Tibial artery (tissue), 4 donors: ENCODE measurements at regions not wholly inside any gene's neighbourhood (a gene's known extent, or its start where the extent isn't known, plus 50 kb on each side); places are given as distances from the start of the nearest gene placed in this dataset.

ENCODE experiments used
- DNase-seq, 2 donors: peaks; one replicate each; pipeline ENCODE4 v3.0.0-alpha.2; 2019
- H3K27ac ChIP-seq, 2 donors: fragments of 200-600 bp; sonication (generic) in 1 of 2; 1 replicate in 1 of 2; 2 replicates in 1 of 2; pipeline ENCODE4 v1.5.1; 2018 to 2019; ENCODE audit warnings: mild to moderate bottlenecking in 1 of 2
- H3K27me3 ChIP-seq, 2 donors: fragments of 200-600 bp; sonication (generic) in 1 of 2; one replicate each; pipeline versions ENCODE4 v1.5.1 to v1.6.0; 2016 to 2019
- H3K36me3 ChIP-seq, 3 donors: fragments of 200-600 bp; sonication (generic) in 2 of 3; one replicate each; pipeline ENCODE4 v1.5.1; 2016 to 2019; ENCODE audit warnings: mild to moderate bottlenecking in 2 of 3
- H3K4me1 ChIP-seq, 4 donors: fragments of 200-600 bp; sonication (generic) in 2 of 4; 1 replicate in 3 of 4; 2 replicates in 1 of 4; pipeline ENCODE4 v1.5.1; 2016 to 2019
- H3K4me3 ChIP-seq, 2 donors: fragments of 200-600 bp; sonication (generic) in 1 of 2; 1 replicate in 1 of 2; 2 replicates in 1 of 2; pipeline ENCODE4 v1.5.1; 2018 to 2019; ENCODE audit warnings: mild to moderate bottlenecking in 2 of 2
- H3K9me3 ChIP-seq, 3 donors: fragments of 200-600 bp; sonication (generic) in 1 of 3; one replicate each; pipeline ENCODE4 v1.5.1; 2016 to 2019
- intact Hi-C: fragments of 100-400 bp; cut with DNase I; formaldehyde crosslinking; loops from one replicate; pipeline ENCODE4 v1.15.0; 2023; ENCODE audit warnings: low total_unique reads
- TF ChIP-seq, protein P1 (sequence below), 2 experiments: fragments of 200-600 bp in 1 of 2; fragments of 450-650 bp in 1 of 2; IDR thresholded peaks; one replicate each; pipeline ENCODE4 v1.5.1; 2017 to 2019; ENCODE audit warnings: antibody characterized with exemption in 2 of 2, mild to moderate bottlenecking in 1 of 2, moderate library complexity in 1 of 2

DNA sequence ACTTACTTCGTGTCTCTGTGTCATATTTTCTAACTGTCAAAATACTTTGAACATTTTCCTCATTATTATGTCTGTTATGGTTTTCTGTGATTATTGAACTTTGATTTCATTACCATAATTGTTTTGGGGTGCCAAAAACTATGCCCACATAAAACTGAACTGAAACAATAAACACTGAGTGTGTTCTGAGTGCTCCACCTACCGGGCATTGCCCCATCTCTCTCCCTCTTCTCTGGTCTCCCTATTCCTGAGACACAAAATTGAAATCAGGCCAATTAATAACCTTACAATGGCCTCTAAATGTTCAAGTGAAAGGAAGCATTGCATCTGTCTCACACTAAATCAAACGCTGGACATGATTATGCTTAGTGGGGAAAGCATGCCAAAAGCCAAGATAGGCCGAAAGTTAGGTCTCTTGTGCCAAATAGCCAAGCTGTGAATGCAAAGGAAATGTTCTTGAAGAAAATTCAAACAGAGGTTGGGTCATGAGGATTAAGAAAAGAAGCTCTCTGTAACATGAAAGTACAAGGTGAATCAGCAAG lies 972.3 kb downstream of the PCDH7 start:
- no peak overlapping the region for H3K4me3 ChIP-seq
- TF ChIP-seq, protein P1, sequence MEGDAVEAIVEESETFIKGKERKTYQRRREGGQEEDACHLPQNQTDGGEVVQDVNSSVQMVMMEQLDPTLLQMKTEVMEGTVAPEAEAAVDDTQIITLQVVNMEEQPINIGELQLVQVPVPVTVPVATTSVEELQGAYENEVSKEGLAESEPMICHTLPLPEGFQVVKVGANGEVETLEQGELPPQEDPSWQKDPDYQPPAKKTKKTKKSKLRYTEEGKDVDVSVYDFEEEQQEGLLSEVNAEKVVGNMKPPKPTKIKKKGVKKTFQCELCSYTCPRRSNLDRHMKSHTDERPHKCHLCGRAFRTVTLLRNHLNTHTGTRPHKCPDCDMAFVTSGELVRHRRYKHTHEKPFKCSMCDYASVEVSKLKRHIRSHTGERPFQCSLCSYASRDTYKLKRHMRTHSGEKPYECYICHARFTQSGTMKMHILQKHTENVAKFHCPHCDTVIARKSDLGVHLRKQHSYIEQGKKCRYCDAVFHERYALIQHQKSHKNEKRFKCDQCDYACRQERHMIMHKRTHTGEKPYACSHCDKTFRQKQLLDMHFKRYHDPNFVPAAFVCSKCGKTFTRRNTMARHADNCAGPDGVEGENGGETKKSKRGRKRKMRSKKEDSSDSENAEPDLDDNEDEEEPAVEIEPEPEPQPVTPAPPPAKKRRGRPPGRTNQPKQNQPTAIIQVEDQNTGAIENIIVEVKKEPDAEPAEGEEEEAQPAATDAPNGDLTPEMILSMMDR (IDR thresholded peaks at IDR 0.05), result no peak
- H3K4me1 ChIP-seq, result no peaks in the 10 kb centered on the region
- DNase-seq, result no peak
- no peaks in the 10 kb centered on the region for H3K9me3 ChIP-seq
- no peak overlapping the region for H3K27ac ChIP-seq
- intact Hi-C loops, result no loop called here
- H3K27me3 ChIP-seq, result no peaks in the 10 kb centered on the region
- H3K36me3 ChIP-seq, result no peaks in the 10 kb centered on the region

DNA sequence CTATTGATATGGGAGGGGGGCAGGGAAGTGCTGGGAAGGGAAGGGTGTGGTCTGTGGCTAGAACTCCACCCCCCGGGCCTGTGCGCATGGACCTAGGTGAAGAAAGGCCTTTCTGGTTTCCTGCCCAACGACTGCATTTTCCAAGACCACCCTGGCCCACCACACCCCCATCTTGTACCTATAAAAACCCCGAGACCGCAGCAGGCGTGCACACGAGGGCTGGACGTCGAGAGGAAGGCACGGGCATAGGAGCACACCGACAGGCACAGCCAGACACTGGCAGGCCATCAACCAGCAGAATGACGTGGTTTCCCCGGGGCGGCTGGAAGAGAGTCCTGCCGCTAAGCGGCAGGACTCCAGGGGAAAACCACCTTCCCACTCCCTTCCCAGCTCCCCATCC lies 981.1 kb downstream of the PCDH7 start:
- Histone ChIP-seq H3K4me1 (no peaks in the 10 kb centered on the region), H3K4me3 (no peak overlapping the region), H3K9me3 (no peaks in the 10 kb centered on the region), H3K27ac (no peak overlapping the region), H3K36me3 (no peaks in the 10 kb centered on the region), H3K27me3 (no peaks in the 10 kb centered on the region)
- intact Hi-C loops, result no loop called here
- no peak for DNase-seq
- TF ChIP-seq, protein P1 (IDR thresholded peaks at IDR 0.05), result no peak

DNA sequence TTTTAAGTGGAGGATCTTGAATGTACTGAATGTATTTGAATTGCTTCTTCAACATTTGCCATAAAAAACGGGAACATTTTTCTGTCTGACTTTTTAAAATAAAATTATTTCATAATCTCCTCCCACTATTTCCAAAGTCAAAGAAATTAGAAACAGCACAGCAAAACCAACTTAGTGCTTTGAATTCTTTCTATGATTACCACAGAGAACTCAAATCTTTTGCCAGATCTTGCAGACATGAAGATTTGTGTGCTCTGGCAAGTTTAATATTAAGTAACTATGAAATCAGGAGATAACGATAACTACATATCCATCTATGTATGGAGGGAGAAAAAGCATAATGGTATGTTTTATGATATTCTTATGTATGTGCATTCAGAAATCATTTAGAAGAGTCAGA lies 982.2 kb downstream of the PCDH7 start:
- Histone ChIP-seq H3K36me3 (no peaks in the 10 kb centered on the region), H3K4me1 (no peaks in the 10 kb centered on the region), H3K9me3 (no peaks in the 10 kb centered on the region), H3K27ac (no peak overlapping the region), H3K27me3 (no peaks in the 10 kb centered on the region), H3K4me3 (no peak overlapping the region)
- no peak for DNase-seq
- intact Hi-C loops, result no loop called here
- TF ChIP-seq, protein P1 (IDR thresholded peaks at IDR 0.05), result no peak

DNA sequence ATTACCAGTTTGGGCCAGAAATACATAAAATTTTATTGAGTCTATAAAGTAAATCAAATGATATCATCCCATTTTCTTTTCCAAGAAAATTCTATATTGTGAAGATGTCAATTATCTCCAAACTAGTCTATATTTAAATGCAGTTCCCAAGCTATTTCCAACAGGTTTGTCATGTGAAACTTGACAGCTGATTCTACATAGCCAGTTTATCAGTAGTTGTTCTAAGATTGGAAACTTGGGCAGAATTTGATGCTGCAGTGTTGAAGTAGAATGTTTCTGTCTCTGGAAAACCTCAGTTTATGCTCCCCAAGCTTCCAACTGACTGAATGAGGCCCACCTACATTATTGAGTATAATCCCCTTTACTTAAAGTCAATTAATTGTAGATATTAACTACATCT lies 994.1 kb downstream of the PCDH7 start:
- intact Hi-C loops, result no loop called here
- TF ChIP-seq, protein P1 (IDR thresholded peaks at IDR 0.05), result no peak

DNA sequence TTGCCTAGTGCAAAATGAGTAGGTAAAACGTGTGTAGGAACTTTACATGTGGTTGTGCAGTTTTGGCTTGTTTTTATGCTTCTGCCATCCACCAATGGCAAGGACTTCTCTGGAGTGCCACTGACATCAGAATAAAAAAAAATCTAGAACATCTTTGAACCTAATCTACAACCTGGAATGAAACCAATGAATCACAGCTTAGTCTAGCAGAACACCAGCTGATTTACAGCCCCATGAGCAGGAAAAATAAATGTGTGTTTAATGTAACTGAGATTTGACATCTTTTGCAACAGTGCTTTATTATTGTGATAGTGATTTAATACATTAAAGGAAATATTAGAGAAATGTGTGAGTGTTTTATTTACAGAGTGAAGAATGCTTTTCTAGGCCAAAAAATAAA lies 995.1 kb downstream of the PCDH7 start:
- H3K4me3 ChIP-seq, result no peak overlapping the region
- H3K36me3 ChIP-seq, result no peaks in the 10 kb centered on the region
- H3K27me3 ChIP-seq, result no peaks in the 10 kb centered on the region
- intact Hi-C loops, result loop anchor here (5.0 kb wide), 1 partner anchor 2002 kb away; no protein-coding TSS in a partner anchor
- no peak for DNase-seq
- H3K9me3 ChIP-seq, result no peaks in the 10 kb centered on the region
- no peak overlapping the region for H3K27ac ChIP-seq
- TF ChIP-seq, protein P1 (IDR thresholded peaks at IDR 0.05), result no peak
- no peaks in the 10 kb centered on the region for H3K4me1 ChIP-seq

More for the DNA sequence above, 994.1 kb downstream of the PCDH7 start:
- no peaks in the 10 kb centered on the region for H3K27me3 ChIP-seq
- H3K4me3 ChIP-seq, result no peak overlapping the region
- no peak overlapping the region for H3K27ac ChIP-seq
- no peak for DNase-seq
- no peaks in the 10 kb centered on the region for H3K4me1 ChIP-seq
- H3K36me3 ChIP-seq, result no peaks in the 10 kb centered on the region
- H3K9me3 ChIP-seq, result no peaks in the 10 kb centered on the region

DNA sequence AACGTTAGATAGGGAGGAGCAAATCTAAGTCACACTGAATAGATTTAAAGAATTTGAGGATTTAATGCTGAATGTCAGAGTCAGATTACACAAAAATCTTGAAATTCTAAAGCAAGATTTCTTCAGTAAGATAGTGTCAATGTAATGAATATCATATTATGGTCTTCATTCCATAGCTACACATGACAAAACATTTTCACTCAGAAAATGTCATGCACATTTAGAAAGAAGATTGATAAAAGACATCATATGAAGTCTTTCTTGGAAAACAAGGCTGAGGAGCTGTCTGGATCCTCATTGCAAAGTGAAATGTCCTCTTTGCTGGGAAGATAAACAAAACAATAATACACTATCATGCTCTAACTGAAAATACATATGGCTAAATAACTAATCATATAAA lies 1006.9 kb downstream of the PCDH7 start:
- H3K4me1 ChIP-seq, result no peaks in the 10 kb centered on the region
- no peaks in the 10 kb centered on the region for H3K36me3 ChIP-seq
- TF ChIP-seq, protein P1 (IDR thresholded peaks at IDR 0.05), result no peak
- no peak overlapping the region for H3K4me3 ChIP-seq
- no peak for DNase-seq
- H3K9me3 ChIP-seq, result no peaks in the 10 kb centered on the region
- H3K27me3 ChIP-seq, result no peaks in the 10 kb centered on the region
- intact Hi-C loops, result no loop called here
- H3K27ac ChIP-seq, result no peak overlapping the region
